ENCODE measurements at regions not wholly inside any gene's neighbourhood (a gene's known extent, or its start where the extent isn't known, plus 50 kb on each side); places are given as distances from the start of the nearest gene placed in this dataset.

GRCh38 chr2:145199042-145199441, 679.1 kb upstream of the ZEB2 start:
- TF ChIP-seq, protein P1, sequence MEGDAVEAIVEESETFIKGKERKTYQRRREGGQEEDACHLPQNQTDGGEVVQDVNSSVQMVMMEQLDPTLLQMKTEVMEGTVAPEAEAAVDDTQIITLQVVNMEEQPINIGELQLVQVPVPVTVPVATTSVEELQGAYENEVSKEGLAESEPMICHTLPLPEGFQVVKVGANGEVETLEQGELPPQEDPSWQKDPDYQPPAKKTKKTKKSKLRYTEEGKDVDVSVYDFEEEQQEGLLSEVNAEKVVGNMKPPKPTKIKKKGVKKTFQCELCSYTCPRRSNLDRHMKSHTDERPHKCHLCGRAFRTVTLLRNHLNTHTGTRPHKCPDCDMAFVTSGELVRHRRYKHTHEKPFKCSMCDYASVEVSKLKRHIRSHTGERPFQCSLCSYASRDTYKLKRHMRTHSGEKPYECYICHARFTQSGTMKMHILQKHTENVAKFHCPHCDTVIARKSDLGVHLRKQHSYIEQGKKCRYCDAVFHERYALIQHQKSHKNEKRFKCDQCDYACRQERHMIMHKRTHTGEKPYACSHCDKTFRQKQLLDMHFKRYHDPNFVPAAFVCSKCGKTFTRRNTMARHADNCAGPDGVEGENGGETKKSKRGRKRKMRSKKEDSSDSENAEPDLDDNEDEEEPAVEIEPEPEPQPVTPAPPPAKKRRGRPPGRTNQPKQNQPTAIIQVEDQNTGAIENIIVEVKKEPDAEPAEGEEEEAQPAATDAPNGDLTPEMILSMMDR (IDR thresholded peaks at IDR 0.05; ENCODE audit: insufficient read depth, low read depth, low read length): no peak
- TF ChIP-seq EZH2 (IDR thresholded peaks at IDR 0.05; ENCODE audit: insufficient read depth, low read length): no peak

Measured in astrocyte (in vitro differentiated cells and primary cell).